ENCODE measurements at regions not wholly inside any gene's neighbourhood (a gene's known extent, or its start where the extent isn't known, plus 50 kb on each side); places are given as distances from the start of the nearest gene placed in this dataset.

DNA sequence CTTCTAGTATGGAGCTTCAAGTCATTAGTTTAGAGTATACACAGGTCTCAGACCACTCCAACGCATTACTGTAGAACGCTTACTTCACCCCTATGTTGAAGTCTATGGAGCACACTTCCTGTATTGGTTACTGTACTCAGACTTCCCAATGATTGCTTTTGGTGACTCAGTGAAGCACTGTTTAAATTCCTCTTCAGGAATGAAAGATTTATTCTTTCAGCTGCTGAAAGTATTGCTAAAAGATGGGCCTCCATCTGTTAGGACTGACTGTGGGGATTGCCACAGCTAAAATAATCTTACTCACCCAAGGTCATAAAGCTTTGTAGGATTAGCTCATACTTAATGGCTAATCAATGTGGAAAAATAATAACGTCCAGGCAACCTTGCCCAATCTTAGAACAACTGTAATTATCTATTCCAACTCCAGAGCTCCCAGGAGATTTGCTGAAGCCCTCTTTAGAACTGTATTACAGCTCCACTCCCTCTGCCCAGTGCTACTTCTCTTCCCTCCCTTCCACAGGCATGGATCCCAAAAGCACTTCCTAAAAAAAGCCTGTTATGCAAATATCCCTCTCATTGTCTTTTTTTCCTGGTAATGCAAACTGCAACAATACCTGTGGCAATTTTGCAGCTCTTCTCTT, 281.9 kb upstream of the HS3ST1 start:
- no peak overlapping the region for H3K4me3 ChIP-seq (ENCODE audit: control insufficient read depth, low read depth, low read length)
- no peak for DNase-seq (ENCODE audit: low read depth)
- TF ChIP-seq, protein P1, sequence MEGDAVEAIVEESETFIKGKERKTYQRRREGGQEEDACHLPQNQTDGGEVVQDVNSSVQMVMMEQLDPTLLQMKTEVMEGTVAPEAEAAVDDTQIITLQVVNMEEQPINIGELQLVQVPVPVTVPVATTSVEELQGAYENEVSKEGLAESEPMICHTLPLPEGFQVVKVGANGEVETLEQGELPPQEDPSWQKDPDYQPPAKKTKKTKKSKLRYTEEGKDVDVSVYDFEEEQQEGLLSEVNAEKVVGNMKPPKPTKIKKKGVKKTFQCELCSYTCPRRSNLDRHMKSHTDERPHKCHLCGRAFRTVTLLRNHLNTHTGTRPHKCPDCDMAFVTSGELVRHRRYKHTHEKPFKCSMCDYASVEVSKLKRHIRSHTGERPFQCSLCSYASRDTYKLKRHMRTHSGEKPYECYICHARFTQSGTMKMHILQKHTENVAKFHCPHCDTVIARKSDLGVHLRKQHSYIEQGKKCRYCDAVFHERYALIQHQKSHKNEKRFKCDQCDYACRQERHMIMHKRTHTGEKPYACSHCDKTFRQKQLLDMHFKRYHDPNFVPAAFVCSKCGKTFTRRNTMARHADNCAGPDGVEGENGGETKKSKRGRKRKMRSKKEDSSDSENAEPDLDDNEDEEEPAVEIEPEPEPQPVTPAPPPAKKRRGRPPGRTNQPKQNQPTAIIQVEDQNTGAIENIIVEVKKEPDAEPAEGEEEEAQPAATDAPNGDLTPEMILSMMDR (IDR thresholded peaks at IDR 0.05; ENCODE audit: control insufficient read depth, insufficient read depth, low read depth, low read length, missing control alignments): no peak

DNA sequence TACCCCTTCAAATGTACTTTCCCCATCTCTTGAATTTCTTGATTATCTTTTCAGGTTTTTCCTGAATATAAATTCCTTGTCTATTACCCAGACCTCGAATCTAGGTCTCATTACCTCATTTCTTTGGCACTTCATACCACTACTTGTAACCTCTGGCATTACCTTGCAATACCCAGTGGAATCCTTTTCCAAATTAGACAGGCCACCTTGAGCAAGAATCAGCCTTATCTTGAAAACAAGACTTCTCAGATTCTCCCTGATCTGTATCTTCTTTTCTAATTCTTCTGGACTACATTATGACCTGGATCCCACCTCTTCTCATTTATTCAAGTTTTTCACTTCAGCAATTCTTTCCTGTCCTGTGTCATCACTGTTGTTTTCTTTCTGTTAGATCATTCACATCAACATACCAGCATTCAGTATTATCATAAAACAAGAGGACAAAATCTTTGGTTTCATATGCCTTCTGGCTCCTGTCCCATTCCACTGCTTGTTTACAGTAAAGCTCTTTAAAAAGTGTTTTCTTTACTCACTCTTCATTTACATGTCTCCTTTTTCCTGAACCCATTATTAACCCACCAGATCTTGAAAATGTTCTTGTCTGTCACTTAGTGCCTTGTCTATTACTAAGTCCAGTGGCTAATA, 275.6 kb upstream of the HS3ST1 start:
- TF ChIP-seq, protein P1 (IDR thresholded peaks at IDR 0.05; ENCODE audit: control insufficient read depth, insufficient read depth, low read depth, low read length, missing control alignments): no peak
- DNase-seq (ENCODE audit: low read depth): no peak
- H3K4me3 ChIP-seq (ENCODE audit: control insufficient read depth, low read depth, low read length): no peak overlapping the region

DNA sequence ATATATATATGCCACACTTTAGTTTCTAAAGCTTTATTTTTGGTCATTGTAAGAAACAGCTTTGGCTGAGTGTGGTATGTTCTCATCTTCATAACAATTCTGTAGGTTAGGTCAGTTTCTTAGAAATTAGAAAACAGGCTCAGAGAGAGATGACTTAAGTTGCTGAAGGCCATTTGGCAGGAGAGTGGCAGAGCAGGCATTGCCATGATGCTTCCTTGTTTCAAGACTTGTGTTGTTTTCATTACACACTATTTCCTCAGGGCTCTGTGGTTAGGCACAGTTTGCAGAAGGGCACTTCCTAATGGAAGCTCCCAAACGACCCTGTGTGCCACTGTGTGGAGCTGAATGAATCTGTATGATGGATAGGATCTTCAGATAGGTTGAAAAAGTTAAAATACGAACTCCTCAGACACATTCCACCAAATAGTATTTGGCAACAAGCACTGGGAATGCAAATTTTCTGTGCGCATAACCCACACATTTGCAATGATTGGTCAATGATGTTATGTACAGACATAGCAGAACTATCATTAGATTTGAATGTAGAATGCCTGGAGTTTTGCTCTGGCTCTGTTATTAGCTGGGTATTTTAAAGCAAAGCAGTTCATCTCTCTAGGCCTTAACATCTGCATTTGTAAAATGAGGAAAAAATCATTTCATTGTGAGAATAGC, 274.3 kb upstream of the HS3ST1 start:
- no peak for DNase-seq (ENCODE audit: low read depth)
- no peak overlapping the region for H3K4me3 ChIP-seq (ENCODE audit: control insufficient read depth, low read depth, low read length)
- TF ChIP-seq, protein P1 (IDR thresholded peaks at IDR 0.05; ENCODE audit: control insufficient read depth, insufficient read depth, low read depth, low read length, missing control alignments): no peak

DNA sequence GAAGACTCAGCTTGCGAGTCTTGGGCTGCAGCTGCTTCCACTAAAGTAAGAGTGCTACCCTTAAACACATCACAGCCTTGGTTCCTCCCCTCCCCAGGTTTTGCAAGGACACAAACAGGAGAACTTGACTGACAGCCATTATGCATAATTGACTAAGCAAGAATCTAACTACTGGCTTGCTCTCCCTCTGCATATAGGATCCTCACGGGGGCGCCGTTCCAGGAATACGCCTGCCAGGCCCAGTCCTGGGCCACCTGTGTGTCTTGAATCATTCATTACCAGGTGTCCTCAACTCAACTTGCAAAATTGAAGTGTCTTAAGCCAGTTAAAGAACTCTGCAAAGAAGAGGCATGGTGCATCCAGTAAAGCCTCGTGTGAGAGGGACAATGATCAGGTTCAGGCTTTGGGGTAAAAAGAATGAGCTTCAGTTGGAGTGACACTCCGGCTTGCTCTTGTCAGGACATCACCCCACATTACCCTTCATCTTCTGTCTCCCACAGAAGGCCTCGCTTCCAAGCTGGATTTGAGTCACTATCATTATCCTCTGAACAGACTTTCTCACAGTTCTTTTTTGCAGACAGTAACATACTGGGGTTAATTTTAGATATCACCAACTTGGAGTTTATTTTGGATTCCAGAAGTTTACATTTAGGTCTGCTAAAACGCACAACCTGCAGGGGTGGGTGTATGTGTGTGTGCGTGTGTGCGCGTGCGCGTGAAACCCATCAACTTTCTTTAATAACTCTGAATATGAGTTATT, 273.5 kb upstream of the HS3ST1 start:
- no peak for DNase-seq (ENCODE audit: low read depth)
- H3K4me3 ChIP-seq (ENCODE audit: control insufficient read depth, low read depth, low read length): no peak overlapping the region
- TF ChIP-seq, protein P1 (IDR thresholded peaks at IDR 0.05; ENCODE audit: control insufficient read depth, insufficient read depth, low read depth, low read length, missing control alignments): no peak

DNA sequence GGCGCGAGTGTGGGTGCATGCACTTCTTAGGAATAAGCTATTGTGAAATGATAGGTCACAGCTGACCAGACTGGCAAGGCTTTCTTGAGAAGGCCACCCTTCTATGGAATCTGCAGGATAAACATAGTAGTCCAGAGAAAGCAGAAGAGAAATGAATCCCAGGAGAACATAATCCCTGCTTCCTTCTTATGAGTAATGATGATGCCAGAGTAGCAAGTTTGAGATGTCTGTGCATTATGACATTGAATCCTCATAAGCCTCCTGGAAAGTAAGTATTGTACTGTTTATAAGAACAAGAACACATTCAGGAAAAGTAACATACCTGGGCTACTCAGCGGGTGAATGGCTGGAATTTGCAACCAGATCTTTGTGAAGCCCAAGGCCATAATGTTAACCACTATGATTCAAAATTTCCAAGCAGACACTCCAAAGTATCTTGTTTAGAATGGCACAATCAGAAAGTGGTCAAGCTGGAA, 272.1 kb upstream of the HS3ST1 start:
- no peak overlapping the region for H3K4me3 ChIP-seq (ENCODE audit: control insufficient read depth, low read depth, low read length)
- DNase-seq (ENCODE audit: low read depth): no peak
- TF ChIP-seq, protein P1 (IDR thresholded peaks at IDR 0.05; ENCODE audit: control insufficient read depth, insufficient read depth, low read depth, low read length, missing control alignments): no peak

DNA sequence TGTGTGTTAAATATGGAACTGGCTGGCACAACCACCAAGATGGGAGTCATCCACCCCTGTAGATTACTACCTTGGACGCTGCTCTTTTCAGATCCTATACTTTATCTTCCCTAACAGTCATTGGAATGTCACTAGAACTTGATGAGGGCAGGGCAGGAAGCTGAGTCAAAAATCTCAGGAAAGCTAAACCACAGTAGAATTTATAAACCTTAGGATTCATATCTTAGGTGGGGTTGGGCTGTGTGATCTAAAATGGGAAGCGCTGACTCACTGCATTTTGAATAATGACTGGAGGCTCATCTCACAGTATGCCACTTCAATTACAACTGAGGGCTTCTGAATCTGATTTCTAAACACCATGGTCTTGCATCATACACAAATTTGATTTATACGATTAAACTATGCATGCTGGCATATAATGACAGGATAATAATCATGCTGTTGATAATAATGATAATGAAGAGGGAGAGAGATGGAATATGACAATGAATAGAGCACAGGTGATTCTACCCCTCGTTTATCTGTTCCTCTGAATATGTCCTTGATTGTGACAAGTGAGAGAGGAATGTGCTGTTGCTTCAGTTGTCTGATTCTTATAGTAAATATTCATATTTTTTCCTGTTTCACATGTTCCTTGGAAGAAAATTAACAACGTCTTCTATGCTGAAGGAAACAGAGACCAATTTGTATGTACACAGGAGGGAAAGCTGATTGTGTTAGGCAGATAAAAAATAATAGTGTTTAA, 270.3 kb upstream of the HS3ST1 start:
- TF ChIP-seq, protein P1 (IDR thresholded peaks at IDR 0.05; ENCODE audit: control insufficient read depth, insufficient read depth, low read depth, low read length, missing control alignments): no peak
- DNase-seq (ENCODE audit: low read depth): no peak
- H3K4me3 ChIP-seq (ENCODE audit: control insufficient read depth, low read depth, low read length): no peak overlapping the region
